AG04450 (cell line): ENCODE measurements at regions not wholly inside any gene's neighbourhood (a gene's known extent, or its start where the extent isn't known, plus 50 kb on each side); places are given as distances from the start of the nearest gene placed in this dataset.
"Not testable (repeated sequence)": the region's sequence is repeated elsewhere in the genome, so short reads cannot be mapped to it uniquely, and the experiment has no call there.

Experiments
- CTCF ChIA-PET: fragments of 300-600, 350-600 bp; formaldehyde crosslinking; extraction: SDS; loops from one replicate; lab custom pipeline; 2022; ENCODE audit warnings: antibody characterized with exemption, inconsistent platforms; lab: Charles Lee
- POLR2A ChIA-PET: fragments of 350-600 bp; formaldehyde crosslinking; extraction: SDS; loops from one replicate; lab custom pipeline; 2021; ENCODE audit warnings: antibody characterized with exemption, inconsistent platforms; lab: Yijun Ruan, JAX
- DNase-seq: peaks from one replicate; pipeline ENCODE4 v3.0.0-alpha.2; 2011; ENCODE audit warnings: low read depth, low spot score
- H3K27ac ChIP-seq: one replicate; pipeline ENCODE4 v1.5.1; 2012; ENCODE audit warnings: low read depth, low read length, control low read depth
- H3K27me3 ChIP-seq: one replicate; pipeline ENCODE4 v1.6.0; 2012; ENCODE audit warnings: low read length; ENCODE audit not compliant: control insufficient read depth, insufficient read depth
- H3K4me3 ChIP-seq: 2 replicates; pipeline ENCODE4 v1.5.1; 2011; ENCODE audit warnings: mild to moderate bottlenecking, low read depth, low read length, control low read depth
- H3K9me3 ChIP-seq: 2 replicates; pipeline ENCODE4 v1.5.1; 2012; ENCODE audit warnings: low read length; ENCODE audit not compliant: control insufficient read depth, insufficient read depth
- TF ChIP-seq, protein P1 (sequence below): IDR thresholded peaks from 2 replicates; pipeline ENCODE4 v1.5.1; 2011; ENCODE audit warnings: low read depth, low read length, control low read depth, inconsistent platforms

GRCh38 chr14:71460091-71460490 lies 472.1 kb upstream of the RGS6 start:
- no peak for DNase-seq
- Histone ChIP-seq H3K9me3 (peaks cover 14% of the 10 kb centered on the region), H3K27me3 (no peaks in the 10 kb centered on the region), H3K4me3 (no peak overlapping the region), H3K27ac (no peak overlapping the region)
- TF ChIP-seq, protein P1, sequence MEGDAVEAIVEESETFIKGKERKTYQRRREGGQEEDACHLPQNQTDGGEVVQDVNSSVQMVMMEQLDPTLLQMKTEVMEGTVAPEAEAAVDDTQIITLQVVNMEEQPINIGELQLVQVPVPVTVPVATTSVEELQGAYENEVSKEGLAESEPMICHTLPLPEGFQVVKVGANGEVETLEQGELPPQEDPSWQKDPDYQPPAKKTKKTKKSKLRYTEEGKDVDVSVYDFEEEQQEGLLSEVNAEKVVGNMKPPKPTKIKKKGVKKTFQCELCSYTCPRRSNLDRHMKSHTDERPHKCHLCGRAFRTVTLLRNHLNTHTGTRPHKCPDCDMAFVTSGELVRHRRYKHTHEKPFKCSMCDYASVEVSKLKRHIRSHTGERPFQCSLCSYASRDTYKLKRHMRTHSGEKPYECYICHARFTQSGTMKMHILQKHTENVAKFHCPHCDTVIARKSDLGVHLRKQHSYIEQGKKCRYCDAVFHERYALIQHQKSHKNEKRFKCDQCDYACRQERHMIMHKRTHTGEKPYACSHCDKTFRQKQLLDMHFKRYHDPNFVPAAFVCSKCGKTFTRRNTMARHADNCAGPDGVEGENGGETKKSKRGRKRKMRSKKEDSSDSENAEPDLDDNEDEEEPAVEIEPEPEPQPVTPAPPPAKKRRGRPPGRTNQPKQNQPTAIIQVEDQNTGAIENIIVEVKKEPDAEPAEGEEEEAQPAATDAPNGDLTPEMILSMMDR = no peak
- ChIA-PET CTCF (no interaction called here), POLR2A (no interaction called here)

- H3K27me3 ChIP-seq, CTCF ChIA-PET, H3K4me3 ChIP-seq, H3K27ac ChIP-seq, DNase-seq, POLR2A ChIA-PET: not testable (repeated sequence)
- H3K9me3 ChIP-seq = peaks cover 14% of the 10 kb centered on the region
Observed at GRCh38 chr14:71461617-71462016, 470.6 kb upstream of the RGS6 start.

DNA sequence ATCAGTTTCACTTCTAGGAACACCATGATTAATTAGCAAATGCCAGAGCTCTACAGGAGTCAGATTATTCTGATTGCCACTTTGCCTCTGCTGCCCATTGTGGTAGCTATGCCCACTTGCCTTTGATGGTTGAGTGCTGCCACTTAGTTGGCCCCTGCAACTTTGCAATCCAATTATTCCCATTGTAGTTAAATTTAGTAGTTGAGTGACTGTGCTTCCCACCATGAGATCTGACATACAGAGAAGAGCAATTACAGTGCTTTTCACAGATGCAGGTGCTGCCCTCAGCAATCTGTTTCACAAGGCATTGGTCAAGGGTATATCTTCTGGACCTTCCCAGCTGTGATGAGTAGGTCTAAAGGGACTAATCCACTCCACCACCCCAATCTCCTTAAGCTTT lies 468.4 kb upstream of the RGS6 start:
- ChIA-PET POLR2A (no interaction called here), CTCF (no interaction called here)
- Histone ChIP-seq H3K27ac (no peak overlapping the region), H3K4me3 (no peak overlapping the region), H3K9me3 (peaks cover 14% of the 10 kb centered on the region), H3K27me3 (no peaks in the 10 kb centered on the region)
- DNase-seq = no peak
- TF ChIP-seq, protein P1 = no peak

DNA sequence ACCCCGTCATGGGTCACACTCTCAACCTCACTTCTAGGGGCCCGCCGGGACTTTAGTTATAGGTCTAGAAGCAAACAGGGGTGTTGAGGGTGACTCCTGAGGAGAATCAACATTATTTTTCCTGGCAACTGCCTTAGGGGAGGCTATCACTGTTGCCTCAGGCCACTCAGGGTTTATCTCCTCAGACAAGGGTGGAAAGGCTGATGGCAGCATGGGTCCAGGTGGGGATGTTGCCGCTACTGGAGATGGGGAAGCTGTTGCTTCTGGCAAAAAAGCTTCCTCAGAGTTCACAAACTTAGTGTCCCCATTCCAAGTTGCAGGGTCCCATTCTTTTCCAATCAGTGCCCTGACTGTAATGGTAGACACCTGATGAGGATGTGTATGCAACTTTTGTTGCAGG lies 467.4 kb upstream of the RGS6 start:
- H3K9me3 ChIP-seq = peaks cover 14% of the 10 kb centered on the region
- H3K27me3 ChIP-seq = no peaks in the 10 kb centered on the region
- H3K4me3 ChIP-seq = no peak overlapping the region
- H3K27ac ChIP-seq = no peak overlapping the region
- TF ChIP-seq, protein P1 = no peak
- ChIA-PET POLR2A (no interaction called here), CTCF (no interaction called here)
- no peak for DNase-seq

DNA sequence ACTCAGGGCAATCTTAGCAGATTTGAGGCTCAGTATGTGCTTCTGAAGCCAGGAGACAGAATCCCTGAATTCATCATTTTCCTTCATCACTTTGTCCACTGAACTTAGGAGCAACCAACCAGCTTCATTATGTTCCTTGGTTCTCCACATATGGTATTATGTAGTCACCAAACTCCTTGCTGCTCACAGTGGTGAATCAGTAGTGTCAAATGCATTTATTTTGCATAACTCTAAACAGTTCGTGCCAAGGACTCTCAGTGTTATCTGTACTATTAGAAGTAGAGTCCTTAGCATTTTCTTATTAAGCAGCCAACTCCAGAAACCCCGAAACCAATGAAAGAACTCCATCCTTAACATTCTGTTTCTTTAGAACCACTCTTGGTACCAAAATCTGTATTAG lies 466.9 kb upstream of the RGS6 start:
- ChIA-PET POLR2A (no interaction called here), CTCF (no interaction called here)
- TF ChIP-seq, protein P1 = no peak
- DNase-seq = no peak
- Histone ChIP-seq H3K4me3 (no peak overlapping the region), H3K27me3 (no peaks in the 10 kb centered on the region), H3K9me3 (peaks cover 14% of the 10 kb centered on the region), H3K27ac (no peak overlapping the region)

DNA sequence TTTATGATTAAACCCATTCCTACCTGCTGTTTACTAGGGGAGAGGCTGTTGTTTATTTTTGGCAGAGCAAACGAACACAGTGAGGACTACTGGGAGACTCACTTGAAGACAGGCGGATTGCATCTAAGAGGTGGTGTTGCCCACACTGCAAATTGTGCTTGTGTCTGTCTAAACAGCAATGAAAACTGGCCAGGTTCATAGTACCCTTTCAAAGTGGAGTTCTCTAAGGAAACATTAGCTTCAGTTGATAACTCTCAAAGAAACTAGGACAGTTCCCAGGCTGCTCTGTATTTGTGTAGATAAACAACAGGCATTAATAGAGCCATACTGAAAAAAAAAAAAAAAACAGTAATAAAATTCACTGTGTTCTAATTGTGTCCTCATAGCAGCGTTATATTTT lies 466.0 kb upstream of the RGS6 start:
- Histone ChIP-seq H3K27ac (no peak overlapping the region), H3K4me3 (no peak overlapping the region), H3K9me3 (peaks cover 14% of the 10 kb centered on the region), H3K27me3 (no peaks in the 10 kb centered on the region)
- TF ChIP-seq, protein P1 = no peak
- CTCF ChIA-PET = no interaction called here
- POLR2A ChIA-PET = no interaction called here
- DNase-seq = no peak
